IPS-18a (cell line): ENCODE measurements at regions not wholly inside any gene's neighbourhood (a gene's known extent, or its start where the extent isn't known, plus 50 kb on each side); places are given as distances from the start of the nearest gene placed in this dataset.

ENCODE experiments used
- H3K27ac ChIP-seq: one replicate; pipeline ENCODE4 v1.5.1; 2013; ENCODE audit warnings: low read length
- H3K27me3 ChIP-seq: one replicate; pipeline ENCODE4 v1.6.1; 2013; ENCODE audit warnings: mild to moderate bottlenecking, low read length; ENCODE audit not compliant: control insufficient read depth, insufficient read depth
- H3K36me3 ChIP-seq: one replicate; pipeline ENCODE4 v1.6.1; 2013; ENCODE audit warnings: low read depth, low read length; ENCODE audit not compliant: control insufficient read depth
- H3K4me1 ChIP-seq: one replicate; pipeline ENCODE4 v1.6.1; 2013; ENCODE audit warnings: low read depth, low read length; ENCODE audit not compliant: control insufficient read depth
- H3K4me3 ChIP-seq: one replicate; pipeline ENCODE4 v1.5.1; 2013; ENCODE audit warnings: low read length
- H3K9ac ChIP-seq: one replicate; pipeline ENCODE4 v1.6.1; 2013; ENCODE audit warnings: mild to moderate bottlenecking, low read length, moderate library complexity
- H3K9me3 ChIP-seq: one replicate; pipeline ENCODE4 v1.6.1; 2013; ENCODE audit warnings: low read depth, low read length; ENCODE audit not compliant: control insufficient read depth

GRCh38 chr10:7085913-7086589 is 324.8 kb downstream of the SFMBT2 start:
- Histone ChIP-seq H3K27ac (no peak overlapping the region), H3K36me3 (no peaks in the 10 kb centered on the region), H3K4me1 (peaks cover 26% of the 10 kb centered on the region), H3K9ac (no peak overlapping the region), H3K27me3 (no peaks in the 10 kb centered on the region), H3K4me3 (no peak overlapping the region), H3K9me3 (no peaks in the 10 kb centered on the region)

GRCh38 chr10:7085147-7085912 is 325.5 kb downstream of the SFMBT2 start:
- Histone ChIP-seq H3K9ac (no peak overlapping the region), H3K9me3 (no peaks in the 10 kb centered on the region)

GRCh38 chr10:7084280-7085005 is 326.4 kb downstream of the SFMBT2 start:
- Histone ChIP-seq H3K27me3 (no peaks in the 10 kb centered on the region), H3K9me3 (no peaks in the 10 kb centered on the region), H3K4me3 (no peak overlapping the region), H3K36me3 (no peaks in the 10 kb centered on the region), H3K9ac (no peak overlapping the region), H3K27ac (no peak overlapping the region), H3K4me1 (peaks cover 26% of the 10 kb centered on the region)

More at GRCh38 chr10:7085147-7085912, 325.5 kb downstream of the SFMBT2 start:
- no peaks in the 10 kb centered on the region for H3K36me3 ChIP-seq
- no peak overlapping the region for H3K4me3 ChIP-seq
- peaks cover 26% of the 10 kb centered on the region for H3K4me1 ChIP-seq
- H3K27me3 ChIP-seq: no peaks in the 10 kb centered on the region
- H3K27ac ChIP-seq: no peak overlapping the region

- peaks cover 26% of the 10 kb centered on the region for H3K4me1 ChIP-seq
- H3K27ac ChIP-seq: no peak overlapping the region
- no peak overlapping the region for H3K9ac ChIP-seq
- no peaks in the 10 kb centered on the region for H3K9me3 ChIP-seq
- no peaks in the 10 kb centered on the region for H3K36me3 ChIP-seq
- H3K27me3 ChIP-seq: no peaks in the 10 kb centered on the region
- no peak overlapping the region for H3K4me3 ChIP-seq
These were observed 327.9 kb downstream of the SFMBT2 start for GRCh38 chr10:7082967-7083366.

GRCh38 chr10:7077880-7078279 is 333.0 kb downstream of the SFMBT2 start:
- Histone ChIP-seq H3K9ac (no peak overlapping the region), H3K9me3 (no peaks in the 10 kb centered on the region), H3K27me3 (no peaks in the 10 kb centered on the region), H3K4me3 (no peak overlapping the region), H3K36me3 (no peaks in the 10 kb centered on the region), H3K4me1 (peaks cover 11% of the 10 kb centered on the region), H3K27ac (no peak overlapping the region)

GRCh38 chr10:7075851-7076250 is 335.0 kb downstream of the SFMBT2 start:
- H3K27ac ChIP-seq: no peak overlapping the region
- no peaks in the 10 kb centered on the region for H3K27me3 ChIP-seq
- no peaks in the 10 kb centered on the region for H3K36me3 ChIP-seq
- H3K9ac ChIP-seq: no peak overlapping the region
- no peak overlapping the region for H3K4me3 ChIP-seq
- no peaks in the 10 kb centered on the region for H3K4me1 ChIP-seq
- no peaks in the 10 kb centered on the region for H3K9me3 ChIP-seq

- Histone ChIP-seq H3K4me3 (no peak overlapping the region), H3K27ac (no peak overlapping the region), H3K9ac (no peak overlapping the region), H3K4me1 (no peaks in the 10 kb centered on the region), H3K9me3 (no peaks in the 10 kb centered on the region), H3K27me3 (no peaks in the 10 kb centered on the region), H3K36me3 (no peaks in the 10 kb centered on the region)
These were observed 335.7 kb downstream of the SFMBT2 start for GRCh38 chr10:7075110-7075509.

GRCh38 chr10:7071421-7071820 is 339.4 kb downstream of the SFMBT2 start:
- Histone ChIP-seq H3K4me3 (no peak overlapping the region), H3K9me3 (no peaks in the 10 kb centered on the region), H3K9ac (no peak overlapping the region), H3K27me3 (no peaks in the 10 kb centered on the region), H3K4me1 (no peaks in the 10 kb centered on the region), H3K36me3 (no peaks in the 10 kb centered on the region), H3K27ac (no peak overlapping the region)

GRCh38 chr10:7070950-7071349 is 339.9 kb downstream of the SFMBT2 start:
- Histone ChIP-seq H3K27ac (no peak overlapping the region), H3K4me3 (no peak overlapping the region), H3K9ac (no peak overlapping the region), H3K36me3 (no peaks in the 10 kb centered on the region), H3K4me1 (no peaks in the 10 kb centered on the region), H3K9me3 (no peaks in the 10 kb centered on the region), H3K27me3 (no peaks in the 10 kb centered on the region)

GRCh38 chr10:7069706-7070105 is 341.1 kb downstream of the SFMBT2 start:
- Histone ChIP-seq H3K9ac (no peak overlapping the region), H3K27me3 (no peaks in the 10 kb centered on the region)

GRCh38 chr10:7056216-7056615 is 354.6 kb downstream of the SFMBT2 start:
- Histone ChIP-seq H3K4me3 (no peak overlapping the region), H3K27ac (no peak overlapping the region), H3K9me3 (no peaks in the 10 kb centered on the region), H3K9ac (no peak overlapping the region), H3K27me3 (no peaks in the 10 kb centered on the region), H3K4me1 (no peaks in the 10 kb centered on the region), H3K36me3 (no peaks in the 10 kb centered on the region)

More at GRCh38 chr10:7069706-7070105, 341.1 kb downstream of the SFMBT2 start:
- Histone ChIP-seq H3K9me3 (no peaks in the 10 kb centered on the region), H3K36me3 (no peaks in the 10 kb centered on the region), H3K27ac (no peak overlapping the region), H3K4me1 (no peaks in the 10 kb centered on the region), H3K4me3 (no peak overlapping the region)
